Nephron progenitor cell (in vitro differentiated cells): ENCODE measurements at regions not wholly inside any gene's neighbourhood (a gene's known extent, or its start where the extent isn't known, plus 50 kb on each side); places are given as distances from the start of the nearest gene placed in this dataset.
"Not testable (repeated sequence)": the region's sequence is repeated elsewhere in the genome, so short reads cannot be mapped to it uniquely, and the experiment has no call there.

Source experiments
- DNase-seq: peaks from one replicate; pipeline ENCODE4 v3.0.0; 2021
- H3K27ac Mint-ChIP-seq: 2 replicates; pipeline ENCODE4 v1.8.0; 2021; ENCODE audit warnings: mild to moderate bottlenecking, moderate library complexity, mixed read lengths
- H3K27me3 Mint-ChIP-seq: 2 replicates; pipeline ENCODE4 v1.8.0; 2021; ENCODE audit warnings: mild to moderate bottlenecking, low read depth, mixed read lengths; ENCODE audit not compliant: poor library complexity
- H3K36me3 Mint-ChIP-seq: 2 replicates; pipeline ENCODE4 v1.8.0; 2021; ENCODE audit warnings: low read depth, mixed read lengths
- H3K4me1 Mint-ChIP-seq: 2 replicates; pipeline ENCODE4 v1.8.0; 2021; ENCODE audit warnings: mixed read lengths
- H3K4me3 Mint-ChIP-seq: 2 replicates; pipeline ENCODE4 v1.8.0; 2021; ENCODE audit warnings: mild to moderate bottlenecking, moderate library complexity, mixed read lengths
- H3K9me3 Mint-ChIP-seq: 2 replicates; pipeline ENCODE4 v1.8.0; 2021; ENCODE audit warnings: mild to moderate bottlenecking, moderate library complexity, mixed read lengths

GRCh38 chr15:24437270-24437669 lies 238.3 kb upstream of the NPAP1 start:
- H3K9me3 Mint-ChIP-seq = peaks cover 40% of the 10 kb centered on the region
- DNase-seq, H3K4me3 Mint-ChIP-seq, H3K27me3 Mint-ChIP-seq, H3K27ac Mint-ChIP-seq, H3K36me3 Mint-ChIP-seq, H3K4me1 Mint-ChIP-seq: not testable (repeated sequence)

DNA sequence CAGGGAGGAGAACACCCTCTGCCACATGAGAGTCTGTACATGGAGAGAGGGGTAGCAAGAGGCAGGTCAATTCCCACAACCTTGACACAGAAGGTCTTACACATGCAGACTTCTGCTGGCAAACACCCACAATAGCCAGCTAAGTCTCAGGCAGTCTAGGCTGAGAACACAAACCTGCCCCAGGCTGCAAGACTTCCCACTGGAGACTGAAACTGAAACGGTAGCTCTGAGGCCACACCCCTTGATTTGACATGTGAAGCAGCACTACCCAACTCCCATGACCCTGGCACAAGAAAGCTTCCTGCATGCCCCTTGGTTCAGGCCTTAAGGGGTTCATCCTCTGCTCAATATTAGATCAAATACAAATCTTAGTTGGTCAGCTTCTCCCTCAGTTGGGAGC lies 237.8 kb upstream of the NPAP1 start:
- not testable (repeated sequence) for H3K4me3 Mint-ChIP-seq, H3K27me3 Mint-ChIP-seq, DNase-seq, H3K4me1 Mint-ChIP-seq, H3K27ac Mint-ChIP-seq
- H3K36me3 Mint-ChIP-seq = peaks cover 10% of the 10 kb centered on the region
- H3K9me3 Mint-ChIP-seq = peaks cover 36% of the 10 kb centered on the region

DNA sequence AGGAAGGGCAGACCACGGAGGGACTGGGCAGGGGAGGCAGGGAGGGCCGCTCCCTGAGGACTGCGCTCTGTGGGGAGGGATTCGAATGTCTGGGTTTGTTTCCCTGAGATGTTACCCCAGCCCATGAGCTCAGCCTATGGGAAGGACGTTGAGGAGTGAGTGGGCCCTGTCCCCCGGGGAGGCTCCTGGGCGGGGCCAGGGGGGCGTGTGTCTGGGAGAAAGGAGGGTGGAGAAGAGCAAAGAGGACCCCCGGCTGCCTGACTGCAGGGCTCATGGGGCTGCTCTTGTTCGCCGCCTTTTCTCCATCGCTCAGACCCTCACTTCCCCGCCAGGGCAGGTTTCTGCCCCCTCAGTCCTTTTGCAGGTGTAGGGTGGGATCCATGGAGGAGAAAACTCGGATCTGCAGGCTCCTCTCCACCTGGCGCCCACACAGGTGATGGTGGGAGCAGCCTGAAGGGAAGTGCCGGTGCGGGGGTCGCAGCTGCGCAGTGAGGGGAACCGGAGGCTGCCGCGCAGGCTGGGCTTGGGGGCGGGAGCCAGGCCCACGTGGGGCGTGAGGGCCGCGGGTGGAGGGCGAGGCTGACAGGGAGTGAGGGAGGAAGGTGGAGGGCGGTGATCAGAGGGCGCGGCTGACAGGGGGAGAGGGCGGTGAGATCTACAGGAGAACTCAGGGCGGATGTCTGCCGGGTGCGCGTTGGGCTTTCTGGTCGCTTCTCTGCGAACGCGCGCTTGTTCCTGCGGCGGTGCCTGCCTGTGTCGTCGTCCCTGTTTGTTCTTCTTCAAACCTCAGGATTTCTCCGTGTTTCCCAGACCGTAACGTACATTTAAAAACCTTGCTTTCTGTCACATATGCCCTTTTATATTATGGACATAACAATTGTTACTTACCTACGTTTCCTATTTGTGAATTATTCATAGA lies 198.2 kb upstream of the NPAP1 start:
- H3K27ac Mint-ChIP-seq, H3K36me3 Mint-ChIP-seq, H3K4me1 Mint-ChIP-seq, H3K27me3 Mint-ChIP-seq: not testable (repeated sequence)
- DNase-seq = peak; percentile 37
- Mint-ChIP-seq H3K4me3 (peak overlapping the region; percentile 78), H3K9me3 (peaks cover 21% of the 10 kb centered on the region)

GRCh38 chr15:24485885-24486567 lies 189.5 kb upstream of the NPAP1 start:
- H3K27me3 Mint-ChIP-seq, H3K4me3 Mint-ChIP-seq, DNase-seq, H3K27ac Mint-ChIP-seq, H3K4me1 Mint-ChIP-seq, H3K36me3 Mint-ChIP-seq: not testable (repeated sequence)
- H3K9me3 Mint-ChIP-seq = peaks cover 47% of the 10 kb centered on the region

GRCh38 chr15:24488164-24488907 lies 187.2 kb upstream of the NPAP1 start:
- Mint-ChIP-seq H3K36me3 (peaks cover 16% of the 10 kb centered on the region), H3K9me3 (peaks cover 45% of the 10 kb centered on the region)
- not testable (repeated sequence) for H3K4me3 Mint-ChIP-seq, H3K4me1 Mint-ChIP-seq, H3K27ac Mint-ChIP-seq, DNase-seq, H3K27me3 Mint-ChIP-seq

- not testable (repeated sequence) for H3K4me1 Mint-ChIP-seq, DNase-seq, H3K27ac Mint-ChIP-seq, H3K4me3 Mint-ChIP-seq, H3K27me3 Mint-ChIP-seq, H3K36me3 Mint-ChIP-seq
- H3K9me3 Mint-ChIP-seq = peaks cover 40% of the 10 kb centered on the region
Observed at GRCh38 chr15:24505216-24505615, 170.4 kb upstream of the NPAP1 start.

DNA sequence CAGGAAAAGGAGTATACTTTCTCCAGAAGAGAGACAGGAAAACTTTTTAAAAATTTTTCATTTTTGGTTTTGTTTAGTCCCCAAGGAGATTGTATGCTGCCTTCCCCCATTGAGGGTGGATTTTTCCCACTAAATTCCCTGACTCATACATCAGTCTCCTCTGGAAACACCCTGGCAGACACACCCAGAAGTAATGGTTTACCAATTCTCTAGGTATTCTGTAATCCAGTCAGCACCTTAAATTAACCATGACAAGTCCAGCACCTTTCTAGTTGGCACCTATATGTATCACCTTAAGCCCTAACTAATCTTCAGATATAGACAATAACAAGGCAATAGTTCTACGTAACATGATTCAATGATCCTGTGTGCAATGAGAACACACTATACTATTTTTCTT lies 165.9 kb upstream of the NPAP1 start:
- H3K4me1 Mint-ChIP-seq, H3K27me3 Mint-ChIP-seq, DNase-seq, H3K4me3 Mint-ChIP-seq, H3K27ac Mint-ChIP-seq: not testable (repeated sequence)
- peaks cover 54% of the 10 kb centered on the region for H3K9me3 Mint-ChIP-seq
- peaks cover 18% of the 10 kb centered on the region for H3K36me3 Mint-ChIP-seq

DNA sequence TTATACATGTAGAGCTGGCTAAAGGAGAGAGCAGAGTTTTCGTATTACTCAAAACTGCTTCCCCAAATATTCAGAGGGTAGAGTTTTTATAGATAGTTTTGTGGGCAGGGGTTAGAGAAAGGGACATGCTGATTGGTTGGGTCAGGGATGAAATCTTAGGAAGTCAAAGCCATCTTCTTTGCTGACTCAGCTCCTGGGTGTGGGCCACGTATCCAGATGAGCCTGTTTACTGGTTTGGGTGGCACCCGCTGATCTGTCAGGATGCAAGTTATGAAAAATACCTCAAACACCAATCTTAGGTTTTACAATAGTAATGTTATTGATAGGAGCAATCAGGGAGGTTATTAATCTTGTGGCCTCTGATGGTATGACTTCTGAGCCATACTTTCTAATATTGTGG lies 164.0 kb upstream of the NPAP1 start:
- H3K4me1 Mint-ChIP-seq, H3K4me3 Mint-ChIP-seq, H3K27ac Mint-ChIP-seq, H3K27me3 Mint-ChIP-seq, DNase-seq: not testable (repeated sequence)
- Mint-ChIP-seq H3K36me3 (peaks cover 31% of the 10 kb centered on the region), H3K9me3 (peaks cover 61% of the 10 kb centered on the region)

DNA sequence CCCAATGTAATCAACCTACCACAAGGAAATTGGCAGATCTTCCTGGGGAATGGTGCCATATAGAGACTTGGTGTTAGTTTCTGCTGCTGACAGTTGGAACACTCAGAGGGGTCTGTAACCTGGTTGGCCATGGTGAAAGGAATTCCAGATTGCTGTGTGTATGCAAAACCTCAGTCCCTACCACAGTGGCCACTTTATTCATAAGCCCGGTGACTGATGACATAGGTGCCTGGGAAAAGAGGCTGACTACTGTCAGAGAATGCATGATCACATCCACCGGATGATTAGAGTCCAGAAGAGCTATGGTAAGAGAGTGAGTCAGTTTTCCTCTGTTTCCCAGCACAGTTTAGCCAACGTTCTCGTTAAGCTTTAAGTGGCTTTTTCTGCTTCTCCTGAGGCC lies 156.8 kb upstream of the NPAP1 start:
- H3K27me3 Mint-ChIP-seq, DNase-seq, H3K4me3 Mint-ChIP-seq, H3K27ac Mint-ChIP-seq, H3K4me1 Mint-ChIP-seq: not testable (repeated sequence)
- peaks cover 51% of the 10 kb centered on the region for H3K9me3 Mint-ChIP-seq
- peaks cover 15% of the 10 kb centered on the region for H3K36me3 Mint-ChIP-seq

DNA sequence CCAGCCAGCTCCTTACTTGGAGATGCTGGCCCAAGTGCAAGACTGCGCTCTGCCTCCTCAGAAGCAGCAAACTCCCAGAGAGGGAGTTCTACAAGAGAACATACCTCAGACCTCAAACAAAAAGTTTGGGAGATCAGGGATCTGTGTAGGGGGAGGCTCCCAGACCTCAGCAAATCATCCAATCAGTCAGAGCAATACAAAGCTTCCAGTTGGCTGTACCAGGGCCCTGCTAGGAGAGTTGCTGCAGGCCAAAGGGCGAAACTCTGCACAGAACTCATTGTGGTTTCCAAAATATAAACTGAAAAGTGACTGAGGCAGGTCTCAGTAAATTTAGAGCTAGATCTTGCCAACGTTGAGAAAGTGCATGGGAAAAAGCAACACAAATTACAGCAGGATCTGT lies 144.3 kb upstream of the NPAP1 start:
- not testable (repeated sequence) for H3K4me1 Mint-ChIP-seq, H3K4me3 Mint-ChIP-seq, H3K27ac Mint-ChIP-seq, DNase-seq, H3K27me3 Mint-ChIP-seq
- Mint-ChIP-seq H3K9me3 (peaks cover 30% of the 10 kb centered on the region), H3K36me3 (peaks cover 11% of the 10 kb centered on the region)

- not testable (repeated sequence) for DNase-seq, H3K27me3 Mint-ChIP-seq, H3K4me3 Mint-ChIP-seq, H3K27ac Mint-ChIP-seq, H3K4me1 Mint-ChIP-seq
- Mint-ChIP-seq H3K36me3 (peaks cover 11% of the 10 kb centered on the region), H3K9me3 (peaks cover 31% of the 10 kb centered on the region)
Observed at GRCh38 chr15:24534032-24534431, 141.5 kb upstream of the NPAP1 start.

- not testable (repeated sequence) for H3K4me1 Mint-ChIP-seq, H3K27me3 Mint-ChIP-seq, H3K4me3 Mint-ChIP-seq, H3K27ac Mint-ChIP-seq, DNase-seq, H3K36me3 Mint-ChIP-seq
- peaks cover 36% of the 10 kb centered on the region for H3K9me3 Mint-ChIP-seq
Observed at GRCh38 chr15:24557281-24557680, 118.3 kb upstream of the NPAP1 start.
